Activated B cell treated with CpG ODN at 0.5 μM for 24 hours (primary cell): ENCODE measurements at regions not wholly inside any gene's neighbourhood (a gene's known extent, or its start where the extent isn't known, plus 50 kb on each side); places are given as distances from the start of the nearest gene placed in this dataset.

Experiments used
- ATAC-seq: fragments of 200-7000 bp; cut with Tn5 transposase; one replicate; pipeline ENCODE4 v1.10.0; 2021; ENCODE audit warnings: low read depth, mild to moderate bottlenecking, moderate library complexity
- CTCF ChIA-PET: fragments of 350-600 bp; sonication (Branson Sonifier 250); formaldehyde crosslinking; loops from one replicate; lab custom pipeline; 2021; ENCODE audit warnings: antibody characterized with exemption; lab: Charles Lee
- POLR2A ChIA-PET: fragments of 350-600 bp; sonication (Branson Sonifier 250); formaldehyde crosslinking; loops from one replicate; lab custom pipeline; 2021; ENCODE audit warnings: antibody characterized with exemption; lab: Charles Lee
- DNase-seq: peaks from one replicate; pipeline ENCODE4 v3.0.0; 2022
- H3K27ac Mint-ChIP-seq: one replicate; pipeline ENCODE4 v1.8.0; 2020; ENCODE audit warnings: mixed read lengths
- H3K27me3 Mint-ChIP-seq: one replicate; pipeline ENCODE4 v1.8.0; 2021; ENCODE audit warnings: mixed read lengths
- H3K36me3 Mint-ChIP-seq: one replicate; pipeline ENCODE4 v1.8.0; 2021; ENCODE audit warnings: low read depth, mixed read lengths
- H3K4me1 Mint-ChIP-seq: one replicate; pipeline ENCODE4 v1.8.0; 2021; ENCODE audit warnings: mixed read lengths
- H3K4me3 Mint-ChIP-seq: one replicate; pipeline ENCODE4 v1.8.0; 2020; ENCODE audit warnings: mild to moderate bottlenecking, mixed read lengths
- H3K9me3 Mint-ChIP-seq: one replicate; pipeline ENCODE4 v1.8.0; 2020; ENCODE audit warnings: mixed read lengths
- intact Hi-C: fragments of 100-400 bp; cut with micrococcal nuclease; formaldehyde crosslinking; loops from one replicate; pipeline ENCODE4 v1.15.1; 2024
- TF ChIP-seq, protein P1 (sequence below): fragments of 200-600 bp; IDR thresholded peaks from one replicate; pipeline ENCODE4 v1.8.0; 2022; ENCODE audit warnings: antibody characterized with exemption, mild to moderate bottlenecking

DNA sequence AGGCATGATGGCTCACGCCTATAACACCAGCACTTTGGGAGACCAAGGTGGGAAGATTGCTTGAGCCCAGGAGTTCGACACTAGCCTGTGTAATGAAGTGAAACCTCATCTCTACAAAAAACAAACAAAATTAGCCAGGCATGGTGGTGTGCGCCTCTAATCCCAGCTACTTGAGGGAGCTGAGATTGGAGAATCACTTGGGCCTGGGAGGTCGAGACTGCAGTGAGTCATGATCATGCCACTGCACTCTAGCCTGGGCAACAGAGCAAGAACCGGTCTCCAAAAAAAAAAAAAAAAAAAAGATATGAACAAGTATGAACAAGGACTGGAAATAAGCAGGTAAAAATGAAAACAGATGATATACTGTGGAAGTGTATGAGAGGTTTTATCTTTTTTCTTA, 54.1 kb upstream of the SOX6 start:
- Mint-ChIP-seq H3K4me3 (no peak overlapping the region), H3K4me1 (no peaks in the 10 kb centered on the region), H3K27ac (no peak overlapping the region), H3K9me3 (no peaks in the 10 kb centered on the region), H3K36me3 (no peaks in the 10 kb centered on the region), H3K27me3 (no peaks in the 10 kb centered on the region)
- no peak for DNase-seq
- intact Hi-C loops, result no loop called here
- TF ChIP-seq, protein P1, sequence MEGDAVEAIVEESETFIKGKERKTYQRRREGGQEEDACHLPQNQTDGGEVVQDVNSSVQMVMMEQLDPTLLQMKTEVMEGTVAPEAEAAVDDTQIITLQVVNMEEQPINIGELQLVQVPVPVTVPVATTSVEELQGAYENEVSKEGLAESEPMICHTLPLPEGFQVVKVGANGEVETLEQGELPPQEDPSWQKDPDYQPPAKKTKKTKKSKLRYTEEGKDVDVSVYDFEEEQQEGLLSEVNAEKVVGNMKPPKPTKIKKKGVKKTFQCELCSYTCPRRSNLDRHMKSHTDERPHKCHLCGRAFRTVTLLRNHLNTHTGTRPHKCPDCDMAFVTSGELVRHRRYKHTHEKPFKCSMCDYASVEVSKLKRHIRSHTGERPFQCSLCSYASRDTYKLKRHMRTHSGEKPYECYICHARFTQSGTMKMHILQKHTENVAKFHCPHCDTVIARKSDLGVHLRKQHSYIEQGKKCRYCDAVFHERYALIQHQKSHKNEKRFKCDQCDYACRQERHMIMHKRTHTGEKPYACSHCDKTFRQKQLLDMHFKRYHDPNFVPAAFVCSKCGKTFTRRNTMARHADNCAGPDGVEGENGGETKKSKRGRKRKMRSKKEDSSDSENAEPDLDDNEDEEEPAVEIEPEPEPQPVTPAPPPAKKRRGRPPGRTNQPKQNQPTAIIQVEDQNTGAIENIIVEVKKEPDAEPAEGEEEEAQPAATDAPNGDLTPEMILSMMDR, result no peak
- ChIA-PET CTCF (no interaction called here), POLR2A (no interaction called here)
- no peak for ATAC-seq

- DNase-seq, result no peak
- H3K4me1 Mint-ChIP-seq, result no peaks in the 10 kb centered on the region
- H3K27ac Mint-ChIP-seq, result no peak overlapping the region
- no peak overlapping the region for H3K4me3 Mint-ChIP-seq
- intact Hi-C loops, result no loop called here
- POLR2A ChIA-PET, result no interaction called here
- no peaks in the 10 kb centered on the region for H3K9me3 Mint-ChIP-seq
- TF ChIP-seq, protein P1, result no peak
- H3K27me3 Mint-ChIP-seq, result no peaks in the 10 kb centered on the region
- H3K36me3 Mint-ChIP-seq, result no peaks in the 10 kb centered on the region
- CTCF ChIA-PET, result no interaction called here
- ATAC-seq, result no peak
These were observed 52.3 kb upstream of the SOX6 start for GRCh38 chr11:16408619-16409018.

GRCh38 chr11:16406226-16406625, 49.9 kb upstream of the SOX6 start:
- Mint-ChIP-seq H3K4me3 (no peak overlapping the region), H3K27me3 (no peaks in the 10 kb centered on the region), H3K36me3 (no peaks in the 10 kb centered on the region), H3K4me1 (no peaks in the 10 kb centered on the region), H3K27ac (no peak overlapping the region), H3K9me3 (peaks cover 3% of the 10 kb centered on the region)
- CTCF ChIA-PET, result no interaction called here
- intact Hi-C loops, result no loop called here
- ATAC-seq (no peak), DNase-seq (no peak)
- POLR2A ChIA-PET, result no interaction called here
- TF ChIP-seq, protein P1, result no peak
